ENCODE measurements at regions not wholly inside any gene's neighbourhood (a gene's known extent, or its start where the extent isn't known, plus 50 kb on each side); places are given as distances from the start of the nearest gene placed in this dataset.

DNA sequence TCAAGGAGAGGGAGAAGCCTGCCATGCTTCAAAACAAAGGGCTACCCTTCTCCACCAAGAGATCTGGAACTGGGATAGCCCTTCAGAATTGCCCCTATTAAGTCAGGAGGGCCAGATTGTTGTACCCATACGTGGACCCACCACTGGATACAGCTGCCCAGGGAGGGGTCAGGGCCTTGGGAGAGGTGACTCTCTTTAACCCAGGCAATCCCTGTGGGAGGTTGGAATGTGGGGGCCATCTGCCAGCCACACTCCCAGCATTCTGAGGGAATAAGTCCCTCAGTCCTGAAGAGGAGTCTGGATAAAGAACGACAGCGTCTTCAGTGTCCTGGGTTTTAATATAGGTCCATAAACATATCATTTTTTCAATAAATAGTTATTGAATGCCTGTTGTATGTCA, 588.2 kb upstream of the TENM4 start:
- TF ChIP-seq, protein P1, sequence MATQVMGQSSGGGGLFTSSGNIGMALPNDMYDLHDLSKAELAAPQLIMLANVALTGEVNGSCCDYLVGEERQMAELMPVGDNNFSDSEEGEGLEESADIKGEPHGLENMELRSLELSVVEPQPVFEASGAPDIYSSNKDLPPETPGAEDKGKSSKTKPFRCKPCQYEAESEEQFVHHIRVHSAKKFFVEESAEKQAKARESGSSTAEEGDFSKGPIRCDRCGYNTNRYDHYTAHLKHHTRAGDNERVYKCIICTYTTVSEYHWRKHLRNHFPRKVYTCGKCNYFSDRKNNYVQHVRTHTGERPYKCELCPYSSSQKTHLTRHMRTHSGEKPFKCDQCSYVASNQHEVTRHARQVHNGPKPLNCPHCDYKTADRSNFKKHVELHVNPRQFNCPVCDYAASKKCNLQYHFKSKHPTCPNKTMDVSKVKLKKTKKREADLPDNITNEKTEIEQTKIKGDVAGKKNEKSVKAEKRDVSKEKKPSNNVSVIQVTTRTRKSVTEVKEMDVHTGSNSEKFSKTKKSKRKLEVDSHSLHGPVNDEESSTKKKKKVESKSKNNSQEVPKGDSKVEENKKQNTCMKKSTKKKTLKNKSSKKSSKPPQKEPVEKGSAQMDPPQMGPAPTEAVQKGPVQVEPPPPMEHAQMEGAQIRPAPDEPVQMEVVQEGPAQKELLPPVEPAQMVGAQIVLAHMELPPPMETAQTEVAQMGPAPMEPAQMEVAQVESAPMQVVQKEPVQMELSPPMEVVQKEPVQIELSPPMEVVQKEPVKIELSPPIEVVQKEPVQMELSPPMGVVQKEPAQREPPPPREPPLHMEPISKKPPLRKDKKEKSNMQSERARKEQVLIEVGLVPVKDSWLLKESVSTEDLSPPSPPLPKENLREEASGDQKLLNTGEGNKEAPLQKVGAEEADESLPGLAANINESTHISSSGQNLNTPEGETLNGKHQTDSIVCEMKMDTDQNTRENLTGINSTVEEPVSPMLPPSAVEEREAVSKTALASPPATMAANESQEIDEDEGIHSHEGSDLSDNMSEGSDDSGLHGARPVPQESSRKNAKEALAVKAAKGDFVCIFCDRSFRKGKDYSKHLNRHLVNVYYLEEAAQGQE (IDR thresholded peaks at IDR 0.05; ENCODE audit: low read depth) = no peak
- no peak for TF ChIP-seq TAF1 (IDR thresholded peaks at IDR 0.05; ENCODE audit: low read depth)
- no peak for TF ChIP-seq EGR1 (IDR thresholded peaks at IDR 0.05)
- no peak for TF ChIP-seq YY1 (IDR thresholded peaks at IDR 0.05; ENCODE audit: low read depth)
- no peak for TF ChIP-seq NFIC (IDR thresholded peaks at IDR 0.05)
- TF ChIP-seq MAX (IDR thresholded peaks at IDR 0.05) = no peak
- TF ChIP-seq ZBTB7A (IDR thresholded peaks at IDR 0.05; ENCODE audit: low read depth) = no peak
- TF ChIP-seq TEAD4 (IDR thresholded peaks at IDR 0.05) = no peak
- no peak for TF ChIP-seq FOXM1 (IDR thresholded peaks at IDR 0.05; ENCODE audit: borderline replicate concordance, low read depth)
- no peak for TF ChIP-seq CEBPB (IDR thresholded peaks at IDR 0.05)
- TF ChIP-seq TCF12 (IDR thresholded peaks at IDR 0.05; ENCODE audit: low read depth) = no peak
- no peak for TF ChIP-seq USF1 (IDR thresholded peaks at IDR 0.05)
- TF ChIP-seq CREB1 (IDR thresholded peaks at IDR 0.05; ENCODE audit: low read depth) = no peak
- no peak for TF ChIP-seq RAD21 (IDR thresholded peaks at IDR 0.05; ENCODE audit: low read depth)
- no peak for TF ChIP-seq EP300 (IDR thresholded peaks at IDR 0.05; ENCODE audit: borderline replicate concordance)

GRCh38 chr11:80024119-80024518, 583.3 kb upstream of the TENM4 start:
- TF ChIP-seq EP300 (IDR thresholded peaks at IDR 0.05; ENCODE audit: borderline replicate concordance) (no peak), NFIC (IDR thresholded peaks at IDR 0.05) (no peak), EGR1 (IDR thresholded peaks at IDR 0.05) (no peak), ZBTB7A (IDR thresholded peaks at IDR 0.05; ENCODE audit: low read depth) (no peak), USF1 (IDR thresholded peaks at IDR 0.05) (no peak), TCF12 (IDR thresholded peaks at IDR 0.05; ENCODE audit: low read depth) (no peak)
- TF ChIP-seq, protein P1 (IDR thresholded peaks at IDR 0.05; ENCODE audit: low read depth) = no peak

GRCh38 chr11:80023386-80023785, 582.6 kb upstream of the TENM4 start:
- TF ChIP-seq MAX (IDR thresholded peaks at IDR 0.05) (no peak), CREB1 (IDR thresholded peaks at IDR 0.05; ENCODE audit: low read depth) (no peak), EGR1 (IDR thresholded peaks at IDR 0.05) (no peak), USF1 (IDR thresholded peaks at IDR 0.05) (no peak), TCF12 (IDR thresholded peaks at IDR 0.05; ENCODE audit: low read depth) (no peak), NFIC (IDR thresholded peaks at IDR 0.05) (no peak), TAF1 (IDR thresholded peaks at IDR 0.05; ENCODE audit: low read depth) (no peak), CEBPB (IDR thresholded peaks at IDR 0.05) (no peak), ZBTB7A (IDR thresholded peaks at IDR 0.05; ENCODE audit: low read depth) (no peak), EP300 (IDR thresholded peaks at IDR 0.05; ENCODE audit: borderline replicate concordance) (no peak)

- no peak for TF ChIP-seq RAD21 (IDR thresholded peaks at IDR 0.05; ENCODE audit: low read depth)
These were observed 569.7 kb upstream of the TENM4 start for GRCh38 chr11:80010536-80010935.

DNA sequence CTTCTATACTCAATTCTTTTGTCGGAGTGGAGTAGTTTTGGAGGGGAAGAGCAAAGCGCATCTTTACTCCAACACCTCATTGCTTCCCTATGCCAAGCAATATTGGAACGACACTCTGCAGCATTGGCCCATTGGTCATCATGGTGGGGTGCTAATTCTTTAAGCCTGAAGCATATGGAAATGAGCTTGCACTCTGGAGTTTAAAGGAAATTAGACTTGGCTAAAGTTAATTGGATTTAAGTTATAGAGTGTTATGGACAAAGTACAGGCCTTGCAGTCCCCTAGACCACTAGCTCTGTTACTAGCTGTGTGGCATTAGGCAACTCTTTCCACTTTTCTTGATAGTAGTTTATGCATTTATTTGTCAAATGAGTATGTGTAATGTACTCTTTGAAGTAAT, 568.3 kb upstream of the TENM4 start:
- TF ChIP-seq FOXM1 (IDR thresholded peaks at IDR 0.05; ENCODE audit: borderline replicate concordance, low read depth) (no peak), USF1 (IDR thresholded peaks at IDR 0.05) (no peak), EGR1 (IDR thresholded peaks at IDR 0.05) (no peak), RAD21 (IDR thresholded peaks at IDR 0.05; ENCODE audit: low read depth) (no peak), YY1 (IDR thresholded peaks at IDR 0.05; ENCODE audit: low read depth) (no peak), NFIC (IDR thresholded peaks at IDR 0.05) (no peak), TEAD4 (IDR thresholded peaks at IDR 0.05) (no peak), ZBTB7A (IDR thresholded peaks at IDR 0.05; ENCODE audit: low read depth) (no peak), TAF1 (IDR thresholded peaks at IDR 0.05; ENCODE audit: low read depth) (no peak), TCF12 (IDR thresholded peaks at IDR 0.05; ENCODE audit: low read depth) (no peak), MAX (IDR thresholded peaks at IDR 0.05) (no peak), CEBPB (IDR thresholded peaks at IDR 0.05) (no peak), EP300 (IDR thresholded peaks at IDR 0.05; ENCODE audit: borderline replicate concordance) (no peak), CREB1 (IDR thresholded peaks at IDR 0.05; ENCODE audit: low read depth) (no peak)
- TF ChIP-seq, protein P1 (IDR thresholded peaks at IDR 0.05; ENCODE audit: low read depth) = no peak

Measured in Ishikawa (cell line).